ENCODE measurements at regions not wholly inside any gene's neighbourhood (a gene's known extent, or its start where the extent isn't known, plus 50 kb on each side); places are given as distances from the start of the nearest gene placed in this dataset.

GRCh38 chr12:75662511-75663159 lies 151.2 kb upstream of the KRR1 start:
- no peak for TF ChIP-seq CTCF (IDR thresholded peaks at IDR 0.05 in 8 of 11, conservative IDR thresholded peaks at IDR 0.05 in 3 of 11)
- TF ChIP-seq POLR2AphosphoS5 (IDR thresholded peaks at IDR 0.05) = no peak
- TF ChIP-seq POLR2A (IDR thresholded peaks at IDR 0.05) = no peak
- intact Hi-C loops (cut with DNase I; ENCODE audit: low total_unique reads) = no loop called here
- no peaks in the 10 kb centered on the region for H3K27me3 ChIP-seq (replicated peaks in 1 of 7)
- H3K4me3 ChIP-seq = no peak overlapping the region
- no peaks in the 10 kb centered on the region for H3K36me3 ChIP-seq
- H3K27ac ChIP-seq = no peak overlapping the region
- WGBS, 5 donors = 54 to 76% (median 68%) methylated on average over 2 of the region's 2 CpGs
- no peak for DNase-seq
- H3K9me3 ChIP-seq = no peaks in the 10 kb centered on the region
- H3K4me1 ChIP-seq = no peaks in the 10 kb centered on the region

- H3K27ac ChIP-seq = no peak overlapping the region
- TF ChIP-seq POLR2A (IDR thresholded peaks at IDR 0.05) (no peak), CTCF (IDR thresholded peaks at IDR 0.05 in 8 of 11, conservative IDR thresholded peaks at IDR 0.05 in 3 of 11) (no peak), POLR2AphosphoS5 (IDR thresholded peaks at IDR 0.05) (no peak)
- 62 to 78% (median 76%) methylated on average over 1 of the region's 1 CpG for WGBS, 5 donors
- H3K36me3 ChIP-seq = no peaks in the 10 kb centered on the region
- H3K27me3 ChIP-seq (replicated peaks in 1 of 7) = no peaks in the 10 kb centered on the region
- no peaks in the 10 kb centered on the region for H3K9me3 ChIP-seq
- H3K4me3 ChIP-seq = no peak overlapping the region
- intact Hi-C loops (cut with DNase I; ENCODE audit: low total_unique reads) = no loop called here
- H3K4me1 ChIP-seq = no peaks in the 10 kb centered on the region
- DNase-seq = no peak
Observed at GRCh38 chr12:75661908-75662307, 150.5 kb upstream of the KRR1 start.

- H3K4me1 ChIP-seq = no peaks in the 10 kb centered on the region
- WGBS, 5 donors = 82 to 92% (median 85%) methylated on average over 3 of the region's 3 CpGs
- H3K27ac ChIP-seq = no peak overlapping the region
- H3K4me3 ChIP-seq = no peak overlapping the region
- DNase-seq = no peak
- no peaks in the 10 kb centered on the region for H3K36me3 ChIP-seq
- intact Hi-C loops (cut with DNase I; ENCODE audit: low total_unique reads) = no loop called here
- no peaks in the 10 kb centered on the region for H3K9me3 ChIP-seq
- H3K27me3 ChIP-seq (replicated peaks in 1 of 7) = no peaks in the 10 kb centered on the region
- TF ChIP-seq POLR2AphosphoS5 (IDR thresholded peaks at IDR 0.05) (no peak), POLR2A (IDR thresholded peaks at IDR 0.05) (no peak), CTCF (IDR thresholded peaks at IDR 0.05 in 8 of 11, conservative IDR thresholded peaks at IDR 0.05 in 3 of 11) (no peak)
Observed at GRCh38 chr12:75660805-75661404, 149.5 kb upstream of the KRR1 start.

- no peak for TF ChIP-seq POLR2A (IDR thresholded peaks at IDR 0.05)
- no peak for TF ChIP-seq CTCF (IDR thresholded peaks at IDR 0.05 in 8 of 11, conservative IDR thresholded peaks at IDR 0.05 in 3 of 11)
- no peak for TF ChIP-seq POLR2AphosphoS5 (IDR thresholded peaks at IDR 0.05)
- H3K9me3 ChIP-seq = no peaks in the 10 kb centered on the region
- no peak overlapping the region for H3K27ac ChIP-seq
- no peaks in the 10 kb centered on the region for H3K36me3 ChIP-seq
- intact Hi-C loops (cut with DNase I; ENCODE audit: low total_unique reads) = no loop called here
- H3K27me3 ChIP-seq (replicated peaks in 1 of 7) = no peaks in the 10 kb centered on the region
- WGBS, 5 donors = 71 to 89% (median 76%) methylated on average over 4 of the region's 4 CpGs
- no peak for DNase-seq
- H3K4me3 ChIP-seq = no peak overlapping the region
- no peaks in the 10 kb centered on the region for H3K4me1 ChIP-seq
Observed at GRCh38 chr12:75660107-75660530, 148.7 kb upstream of the KRR1 start.

All from spleen (tissue), 11 donors.